Loucy (cell line): ENCODE measurements at regions not wholly inside any gene's neighbourhood (a gene's known extent, or its start where the extent isn't known, plus 50 kb on each side); places are given as distances from the start of the nearest gene placed in this dataset.

Experiments
- EZH2phosphoT487 ChIP-seq: fragments of 200-600 bp; IDR thresholded peaks from 2 replicates; pipeline ENCODE4 v1.6.1; 2018; ENCODE audit warnings: antibody characterized with exemption, mild to moderate bottlenecking, moderate library complexity, borderline replicate concordance
- TF ChIP-seq, protein P1 (sequence below): fragments of 200-600 bp; sonication (generic); conservative IDR thresholded peaks from 2 replicates; pipeline ENCODE4 v1.5.1; 2014; ENCODE audit warnings: mild to moderate bottlenecking, antibody characterized with exemption, low read length

DNA sequence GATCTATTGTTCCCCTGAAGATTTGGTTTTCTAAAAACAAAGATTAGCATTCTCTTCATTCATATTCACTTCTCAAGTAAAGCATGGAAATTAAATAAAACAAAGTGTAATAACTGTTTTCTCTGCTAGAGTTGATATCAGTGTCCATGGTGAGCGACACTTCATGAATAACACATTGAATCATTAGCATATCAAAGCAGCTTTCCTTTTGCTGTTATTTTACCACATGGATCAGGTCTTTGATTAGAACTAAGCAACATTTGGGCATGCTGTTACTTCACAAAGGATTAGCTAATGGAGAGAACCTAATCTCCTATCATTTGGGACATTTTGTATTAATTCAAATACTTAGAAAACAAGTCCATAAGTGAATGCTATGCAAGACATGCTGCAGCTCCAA is 368.8 kb upstream of the CDH19 start:
- TF ChIP-seq, protein P1, sequence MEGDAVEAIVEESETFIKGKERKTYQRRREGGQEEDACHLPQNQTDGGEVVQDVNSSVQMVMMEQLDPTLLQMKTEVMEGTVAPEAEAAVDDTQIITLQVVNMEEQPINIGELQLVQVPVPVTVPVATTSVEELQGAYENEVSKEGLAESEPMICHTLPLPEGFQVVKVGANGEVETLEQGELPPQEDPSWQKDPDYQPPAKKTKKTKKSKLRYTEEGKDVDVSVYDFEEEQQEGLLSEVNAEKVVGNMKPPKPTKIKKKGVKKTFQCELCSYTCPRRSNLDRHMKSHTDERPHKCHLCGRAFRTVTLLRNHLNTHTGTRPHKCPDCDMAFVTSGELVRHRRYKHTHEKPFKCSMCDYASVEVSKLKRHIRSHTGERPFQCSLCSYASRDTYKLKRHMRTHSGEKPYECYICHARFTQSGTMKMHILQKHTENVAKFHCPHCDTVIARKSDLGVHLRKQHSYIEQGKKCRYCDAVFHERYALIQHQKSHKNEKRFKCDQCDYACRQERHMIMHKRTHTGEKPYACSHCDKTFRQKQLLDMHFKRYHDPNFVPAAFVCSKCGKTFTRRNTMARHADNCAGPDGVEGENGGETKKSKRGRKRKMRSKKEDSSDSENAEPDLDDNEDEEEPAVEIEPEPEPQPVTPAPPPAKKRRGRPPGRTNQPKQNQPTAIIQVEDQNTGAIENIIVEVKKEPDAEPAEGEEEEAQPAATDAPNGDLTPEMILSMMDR = no peak
- TF ChIP-seq EZH2phosphoT487 = no peak
